IMR-90 (cell line): ENCODE measurements at regions not wholly inside any gene's neighbourhood (a gene's known extent, or its start where the extent isn't known, plus 50 kb on each side); places are given as distances from the start of the nearest gene placed in this dataset.

Experiments used
- ATAC-seq: fragments of 200-7000 bp; cut with Tn5 transposase; 2 replicates; pipeline ENCODE4 v1.9.1; 2020; ENCODE audit warnings: low read depth, mild to moderate bottlenecking, moderate library complexity
- BruUV-seq: library from RNA; stranded (reverse); fragments of 400-500 nt; replicated peaks from 2 replicates; lab custom pipeline; 2021; lab: Mats Ljungman, UMichigan
- CTCF ChIA-PET: fragments of 300-600 bp; formaldehyde crosslinking; extraction: SDS; loops from one replicate; lab custom pipeline; 2021; ENCODE audit warnings: antibody characterized with exemption; lab: Yijun Ruan, JAX
- POLR2A ChIA-PET: fragments of 300-600 bp; sonication (Branson Sonifier 250); formaldehyde crosslinking; loops from one replicate; lab custom pipeline; 2022; ENCODE audit warnings: antibody characterized with exemption; ENCODE audit not compliant: unreplicated experiment; lab: Charles Lee
- DNase-seq: peaks from one replicate; pipeline ENCODE4 v3.0.0; 2013
- H2AFZ ChIP-seq: replicated peaks from 2 replicates; pipeline ENCODE3; 2013; ENCODE audit warnings: low read length, mild to moderate bottlenecking; ENCODE audit not compliant: poor library complexity
- H2AK5ac ChIP-seq: 2 replicates; pipeline ENCODE4 v1.6.1; 2013; ENCODE audit warnings: low read depth, low read length, inconsistent platforms
- H2AK9ac ChIP-seq: replicated peaks from 2 replicates; pipeline ENCODE3; 2013; ENCODE audit warnings: mild to moderate bottlenecking, low read depth, low read length, moderate library complexity; ENCODE audit not compliant: poor library complexity
- H2BK120ac ChIP-seq: 2 replicates; pipeline ENCODE4 v1.6.1; 2013; ENCODE audit warnings: low read depth, low read length, inconsistent platforms
- H2BK15ac ChIP-seq: 3 replicates; pipeline ENCODE4 v1.6.1; 2013; ENCODE audit warnings: low read depth, low read length, inconsistent platforms
- H2BK20ac ChIP-seq: 2 replicates; pipeline ENCODE4 v1.6.1; 2013; ENCODE audit warnings: low read depth, mild to moderate bottlenecking, inconsistent platforms, low read length, moderate library complexity
- H2BK5ac ChIP-seq: 2 replicates; pipeline ENCODE4 v1.6.1; 2013; ENCODE audit warnings: mild to moderate bottlenecking, low read depth, low read length, inconsistent platforms; ENCODE audit not compliant: poor library complexity, severe bottlenecking
- H3K14ac ChIP-seq: replicated peaks from 2 replicates; pipeline ENCODE4 v1.6.1; 2013; ENCODE audit warnings: low read depth, low read length, inconsistent platforms
- H3K18ac ChIP-seq: 2 replicates; pipeline ENCODE4 v1.6.1; 2013; ENCODE audit warnings: low read depth, low read length, control low read depth
- H3K23ac ChIP-seq: 2 replicates; pipeline ENCODE4 v1.6.1; 2013; ENCODE audit warnings: low read depth, low read length, inconsistent platforms
- H3K27ac ChIP-seq: 2 replicates; pipeline ENCODE4 v1.5.1; 2013; ENCODE audit warnings: mild to moderate bottlenecking, control low read depth, low read length; ENCODE audit not compliant: insufficient read depth
- H3K27me3 ChIP-seq: 2 replicates; pipeline ENCODE4 v1.6.1; 2013; ENCODE audit warnings: low read length; ENCODE audit not compliant: control insufficient read depth, insufficient read depth
- H3K36me3 ChIP-seq: 2 replicates; pipeline ENCODE4 v1.6.1; 2013; ENCODE audit warnings: low read length, mixed read lengths; ENCODE audit not compliant: control insufficient read depth, insufficient read depth
- H3K4ac ChIP-seq: 2 replicates; pipeline ENCODE4 v1.6.1; 2013; ENCODE audit warnings: low read depth, low read length, inconsistent platforms
- H3K4me1 ChIP-seq: 2 replicates; pipeline ENCODE4 v1.6.1; 2013; ENCODE audit warnings: low read length, mixed read lengths; ENCODE audit not compliant: control insufficient read depth, insufficient read depth
- H3K4me2 ChIP-seq: 2 replicates; pipeline ENCODE4 v1.6.1; 2013; ENCODE audit warnings: low read depth, mild to moderate bottlenecking, control low read depth, low read length, moderate library complexity
- H3K4me3 ChIP-seq: 2 replicates; pipeline ENCODE4 v1.5.1; 2013; ENCODE audit warnings: low read depth, mild to moderate bottlenecking, control low read depth, low read length, moderate library complexity; ENCODE audit not compliant: insufficient read depth
- H3K56ac ChIP-seq: 2 replicates; pipeline ENCODE4 v1.6.1; 2013; ENCODE audit warnings: low read length, inconsistent platforms; ENCODE audit not compliant: insufficient read depth; ENCODE audit errors: extremely low read depth
- H3K79me1 ChIP-seq, 2 experiments: 2 replicates each; pipeline ENCODE4 v1.6.1; 2013; ENCODE audit warnings: low read length in 2 of 2, inconsistent platforms in 1 of 2, low read depth in 1 of 2
- H3K9ac ChIP-seq: 2 replicates; pipeline ENCODE4 v1.6.1; 2013; ENCODE audit warnings: low read depth, low read length, control low read depth
- H3K9me1 ChIP-seq: 2 replicates; pipeline ENCODE4 v1.6.1; 2013; ENCODE audit warnings: low read length, inconsistent platforms; ENCODE audit not compliant: insufficient read depth
- H3K9me3 ChIP-seq: 2 replicates; pipeline ENCODE4 v1.6.1; 2013; ENCODE audit warnings: low read length; ENCODE audit not compliant: control insufficient read depth, insufficient read depth
- H4K20me1 ChIP-seq: 2 replicates; pipeline ENCODE4 v1.6.1; 2013; ENCODE audit warnings: low read length, inconsistent platforms; ENCODE audit not compliant: insufficient read depth
- H4K5ac ChIP-seq: 2 replicates; pipeline ENCODE4 v1.6.1; 2013; ENCODE audit warnings: mild to moderate bottlenecking, low read depth, low read length, control low read depth
- H4K8ac ChIP-seq, 2 experiments: 2 replicates each; pipeline ENCODE4 v1.6.1; 2013; ENCODE audit warnings: low read depth in 2 of 2, low read length in 2 of 2, control low read depth in 1 of 2, inconsistent platforms in 1 of 2
- H4K91ac ChIP-seq: 2 replicates; pipeline ENCODE4 v1.6.1; 2013; ENCODE audit warnings: low read depth, low read length, inconsistent platforms; ENCODE audit not compliant: insufficient read depth
- CHD1 ChIP-seq: IDR thresholded peaks from 2 replicates; pipeline ENCODE4 v1.6.1; 2012; ENCODE audit warnings: low read depth, low read length, improper control_type of control experiment
- NFE2L2 ChIP-seq: fragments of 150-350 bp; IDR thresholded peaks from 2 replicates; pipeline ENCODE4 v1.6.1; 2016; ENCODE audit warnings: low read depth, mild to moderate bottlenecking, low read length
- RCOR1 ChIP-seq: IDR thresholded peaks from 2 replicates; pipeline ENCODE4 v1.6.1; 2012; ENCODE audit warnings: mild to moderate bottlenecking, low read length, improper control_type of control experiment; ENCODE audit not compliant: insufficient replicate concordance
- SMC3 ChIP-seq: fragments of 150-350 bp; IDR thresholded peaks from 2 replicates; pipeline ENCODE4 v1.6.1; 2016; ENCODE audit warnings: low read depth, mild to moderate bottlenecking, antibody characterized with exemption, low read length, moderate library complexity
- WGBS, 2 experiments: methylation state at CpG; one replicate each; pipeline versions ENCODE4 v1.1.5 to v1.1.7; 2013; ENCODE audit warnings: missing lambda C conversion rate in 2 of 2; ENCODE audit not compliant: insufficient read length in 1 of 2; ENCODE audit errors: extremely low coverage in 2 of 2; 5-methylcytosine and 5-hydroxymethylcytosine counted together
- dilution Hi-C: fragments of 300-500 bp; cut with HindIII; formaldehyde crosslinking; loops from one replicate; pipeline ENCODE4 v1.14.3; 2018; ENCODE audit warnings: low sequenced_read_pairs; ENCODE audit not compliant: unreplicated experiment
- in situ Hi-C: fragments of 300-500 bp; cut with MboI; formaldehyde crosslinking; loops from 3 replicates; pipeline ENCODE4 v1.14.3; 2019; ENCODE audit warnings: low sequenced_read_pairs, inconsistent platforms, mixed read lengths
- intact Hi-C: fragments of 100-400 bp; cut with micrococcal nuclease; formaldehyde crosslinking; loops from 2 replicates; pipeline ENCODE4 v1.10.0; 2022

DNA sequence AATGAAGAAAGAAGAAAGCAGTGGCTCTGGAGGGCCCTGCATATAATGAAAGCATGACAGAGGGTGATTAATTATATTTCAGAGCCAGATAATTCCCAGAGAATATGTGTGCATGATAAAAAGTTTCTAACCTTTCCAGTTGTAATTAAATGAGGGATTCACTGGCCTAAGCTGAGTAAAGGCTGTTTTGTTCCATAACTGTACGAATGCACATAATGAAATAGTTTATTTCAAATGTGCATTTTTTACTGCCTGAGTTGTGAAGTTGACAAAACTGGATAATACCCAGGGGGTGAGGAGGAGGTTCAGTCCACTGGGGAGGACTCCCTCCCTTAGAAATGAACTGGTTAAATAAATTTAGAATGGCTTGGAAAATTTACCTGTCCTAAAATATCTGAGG lies 616.4 kb downstream of the TAFA4 start:
- Histone ChIP-seq H3K9me1 (no peaks in the 10 kb centered on the region), H3K79me1 (no peaks in the 10 kb centered on the region), H3K23ac (no peak overlapping the region), H4K5ac (no peak overlapping the region), H3K14ac (no peak overlapping the region), H4K20me1 (no peaks in the 10 kb centered on the region), H2AK9ac (no peak overlapping the region), H3K4me1 (no peaks in the 10 kb centered on the region), H3K4me2 (no peak overlapping the region), H3K27ac (no peak overlapping the region), H2AK5ac (no peak overlapping the region), H3K36me3 (no peaks in the 10 kb centered on the region), H2BK15ac (no peak overlapping the region), H3K56ac (no peak overlapping the region), H3K4me3 (no peak overlapping the region), H2BK120ac (no peak overlapping the region), H3K27me3 (no peaks in the 10 kb centered on the region), H2BK5ac (no peak overlapping the region), H2BK20ac (no peak overlapping the region), H3K9me3 (peaks cover 4% of the 10 kb centered on the region; the same call in 1 of the 2 replicates), H3K18ac (no peak overlapping the region), H4K91ac (no peak overlapping the region), H3K4ac (no peak overlapping the region), H3K9ac (no peak overlapping the region), H4K8ac (no peak overlapping the region), H2AFZ (no peak overlapping the region)
- ChIA-PET CTCF (no interaction called here), POLR2A (no interaction called here)
- dilution Hi-C loops, result no loop called here
- no TSS peak for BruUV-seq
- DNase-seq (no peak), ATAC-seq (no peak)
- WGBS, 2 experiments, result no CpG with 5 or more reads among the region's 1 CpG
- intact Hi-C loops, result no loop called here
- TF ChIP-seq NFE2L2 (no peak), SMC3 (no peak), RCOR1 (no peak), CHD1 (no peak)
- in situ Hi-C loops, result no loop called here
